G401 (cell line): ENCODE measurements at regions not wholly inside any gene's neighbourhood (a gene's known extent, or its start where the extent isn't known, plus 50 kb on each side); places are given as distances from the start of the nearest gene placed in this dataset.
"Not testable (repeated sequence)": the region's sequence is repeated elsewhere in the genome, so short reads cannot be mapped to it uniquely, and the experiment has no call there.

ENCODE experiments used
- DNase-seq: peaks from one replicate; pipeline ENCODE4 v3.0.0-alpha.2; 2015; ENCODE audit warnings: low spot score
- in situ Hi-C: cut with HindIII; loops from 2 replicates; pipeline ENCODE4 v1.10.0; 2016; ENCODE audit warnings: low sequenced_read_pairs, mixed read lengths

- in situ Hi-C loops, result no loop called here
- no peak for DNase-seq
Observed at GRCh38 chr10:118958559-118958958, 71.0 kb upstream of the NANOS1 start.

- peak; percentile 81 for DNase-seq
- in situ Hi-C loops, result no loop called here
Observed at GRCh38 chr10:118958984-118959925, 70.3 kb upstream of the NANOS1 start.

- no peak for DNase-seq
- in situ Hi-C loops, result no loop called here
Observed at GRCh38 chr10:118960157-118961090, 69.1 kb upstream of the NANOS1 start.

- in situ Hi-C loops, result no loop called here
- no peak for DNase-seq
Observed at GRCh38 chr10:118961436-118961835, 68.1 kb upstream of the NANOS1 start.

- DNase-seq, in situ Hi-C loops: not testable (repeated sequence)
Observed at GRCh38 chr10:118962331-118962868, 67.1 kb upstream of the NANOS1 start.

GRCh38 chr10:118963341-118963740 lies 66.2 kb upstream of the NANOS1 start:
- no peak for DNase-seq
- in situ Hi-C loops, result no loop called here

GRCh38 chr10:118963933-118964332 lies 65.6 kb upstream of the NANOS1 start:
- DNase-seq, result no peak
- in situ Hi-C loops, result no loop called here

GRCh38 chr10:118964476-118964875 lies 65.0 kb upstream of the NANOS1 start:
- in situ Hi-C loops, result not testable (repeated sequence)

GRCh38 chr10:118965096-118965495 lies 64.4 kb upstream of the NANOS1 start:
- DNase-seq, result no peak
- in situ Hi-C loops, result no loop called here

More at GRCh38 chr10:118964476-118964875, 65.0 kb upstream of the NANOS1 start:
- not testable (repeated sequence) for DNase-seq

- in situ Hi-C loops, result no loop called here
- peak; percentile 95 for DNase-seq
Observed at GRCh38 chr10:118965645-118966044, 63.9 kb upstream of the NANOS1 start.

- DNase-seq, result peak; percentile 74
- in situ Hi-C loops, result no loop called here
Observed at GRCh38 chr10:118966076-118966849, 63.3 kb upstream of the NANOS1 start.

- DNase-seq, result no peak
- in situ Hi-C loops, result no loop called here
Observed at GRCh38 chr10:118966850-118967125, 62.7 kb upstream of the NANOS1 start.

GRCh38 chr10:118967160-118967559 lies 62.4 kb upstream of the NANOS1 start:
- in situ Hi-C loops, result no loop called here
- DNase-seq, result no peak

GRCh38 chr10:118968060-118968459 lies 61.5 kb upstream of the NANOS1 start:
- in situ Hi-C loops, result no loop called here
- no peak for DNase-seq

GRCh38 chr10:118968482-118968881 lies 61.0 kb upstream of the NANOS1 start:
- in situ Hi-C loops, result no loop called here
- peak; percentile 67 for DNase-seq

- in situ Hi-C loops, result no loop called here
- DNase-seq, result no peak
Observed at GRCh38 chr10:118969014-118969413, 60.5 kb upstream of the NANOS1 start.

- no peak for DNase-seq
- in situ Hi-C loops, result no loop called here
Observed at GRCh38 chr10:118970770-118971169, 58.7 kb upstream of the NANOS1 start.

GRCh38 chr10:118971187-118971586 lies 58.3 kb upstream of the NANOS1 start:
- no peak for DNase-seq
- in situ Hi-C loops, result no loop called here

- no peak for DNase-seq
- in situ Hi-C loops, result no loop called here
Observed at GRCh38 chr10:118971876-118972275, 57.6 kb upstream of the NANOS1 start.
